ENCODE measurements at regions not wholly inside any gene's neighbourhood (a gene's known extent, or its start where the extent isn't known, plus 50 kb on each side); places are given as distances from the start of the nearest gene placed in this dataset.

DNA sequence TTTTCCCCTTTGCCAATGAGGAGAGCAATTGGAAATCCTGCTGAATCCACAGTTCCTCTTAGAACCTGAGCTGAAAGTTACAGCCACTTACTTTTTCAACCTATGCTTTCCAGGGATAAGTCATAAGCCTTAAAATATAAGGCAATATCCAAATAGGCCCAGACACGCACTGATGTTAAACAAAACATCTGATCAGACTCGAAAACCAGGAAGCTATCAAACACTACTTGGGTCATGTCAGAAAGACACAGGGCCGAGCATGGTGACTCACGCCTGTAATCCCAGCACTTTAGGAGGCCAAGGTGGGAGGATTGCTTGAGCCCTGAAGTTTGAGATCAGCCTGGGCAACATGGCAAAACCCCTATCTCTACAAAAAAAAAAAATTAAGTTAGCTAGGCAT is 192.1 kb downstream of the SP3 start:
- no peak for TF ChIP-seq POLR2A (IDR thresholded peaks at IDR 0.05)
- TF ChIP-seq, protein P1, sequence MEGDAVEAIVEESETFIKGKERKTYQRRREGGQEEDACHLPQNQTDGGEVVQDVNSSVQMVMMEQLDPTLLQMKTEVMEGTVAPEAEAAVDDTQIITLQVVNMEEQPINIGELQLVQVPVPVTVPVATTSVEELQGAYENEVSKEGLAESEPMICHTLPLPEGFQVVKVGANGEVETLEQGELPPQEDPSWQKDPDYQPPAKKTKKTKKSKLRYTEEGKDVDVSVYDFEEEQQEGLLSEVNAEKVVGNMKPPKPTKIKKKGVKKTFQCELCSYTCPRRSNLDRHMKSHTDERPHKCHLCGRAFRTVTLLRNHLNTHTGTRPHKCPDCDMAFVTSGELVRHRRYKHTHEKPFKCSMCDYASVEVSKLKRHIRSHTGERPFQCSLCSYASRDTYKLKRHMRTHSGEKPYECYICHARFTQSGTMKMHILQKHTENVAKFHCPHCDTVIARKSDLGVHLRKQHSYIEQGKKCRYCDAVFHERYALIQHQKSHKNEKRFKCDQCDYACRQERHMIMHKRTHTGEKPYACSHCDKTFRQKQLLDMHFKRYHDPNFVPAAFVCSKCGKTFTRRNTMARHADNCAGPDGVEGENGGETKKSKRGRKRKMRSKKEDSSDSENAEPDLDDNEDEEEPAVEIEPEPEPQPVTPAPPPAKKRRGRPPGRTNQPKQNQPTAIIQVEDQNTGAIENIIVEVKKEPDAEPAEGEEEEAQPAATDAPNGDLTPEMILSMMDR (IDR thresholded peaks at IDR 0.05), result no peak

All from vagina (tissue), 2 donors.